Naive thymus-derived CD4-positive, alpha-beta T cell (primary cell): ENCODE measurements at regions not wholly inside any gene's neighbourhood (a gene's known extent, or its start where the extent isn't known, plus 50 kb on each side); places are given as distances from the start of the nearest gene placed in this dataset.

Experiments used
- ATAC-seq: fragments of 150-1000 bp; cut with Tn5 transposase; 2 replicates; pipeline ENCODE4 v1.10.0; 2021; ENCODE audit warnings: mild to moderate bottlenecking, moderate library complexity
- CTCF ChIA-PET: fragments of 350-600 bp; sonication (Branson Sonifier 250); formaldehyde crosslinking; loops from one replicate; lab custom pipeline; 2021; ENCODE audit warnings: antibody characterized with exemption; lab: Charles Lee
- POLR2A ChIA-PET: fragments of 350-600 bp; sonication (Branson Sonifier 250); formaldehyde crosslinking; loops from one replicate; lab custom pipeline; 2021; ENCODE audit warnings: antibody characterized with exemption, inconsistent platforms; lab: Charles Lee
- DNase-seq, 9 donors: peaks; one replicate each; pipeline versions ENCODE4 v3.0.0 to v3.0.0-alpha.2; 2020 to 2022; ENCODE audit warnings: mixed read lengths in 1 of 9
- H3K27ac ChIP-seq: one replicate; pipeline ENCODE4 v1.7.0; 2013; ENCODE audit warnings: mild to moderate bottlenecking, low read depth, low read length, moderate library complexity
- H3K27me3 ChIP-seq, 2 donors: one replicate each; pipeline ENCODE4 v1.7.0; 2013; ENCODE audit warnings: low read length in 2 of 2, mild to moderate bottlenecking in 2 of 2, moderate library complexity in 2 of 2; ENCODE audit not compliant: control insufficient read depth in 2 of 2, insufficient read depth in 2 of 2
- H3K36me3 ChIP-seq, 3 experiments: 1 replicate in 2 of 3; 2 replicates in 1 of 3; pipeline ENCODE4 v1.7.0; 2013; ENCODE audit warnings: low read length in 3 of 3, mild to moderate bottlenecking in 3 of 3, moderate library complexity in 1 of 3; ENCODE audit not compliant: insufficient read depth in 3 of 3, control insufficient read depth in 2 of 3
- H3K4me1 ChIP-seq, 2 donors: one replicate each; pipeline ENCODE4 v1.7.0; 2013; ENCODE audit warnings: low read length in 2 of 2, mild to moderate bottlenecking in 2 of 2, moderate library complexity in 1 of 2; ENCODE audit not compliant: control insufficient read depth in 2 of 2, insufficient read depth in 2 of 2
- H3K4me3 ChIP-seq: 2 replicates; pipeline ENCODE4 v1.7.0; 2013; ENCODE audit warnings: mild to moderate bottlenecking, low read length
- H3K9me3 ChIP-seq, 3 experiments: 1 replicate in 2 of 3; 2 replicates in 1 of 3; pipeline ENCODE4 v1.7.0; 2013; ENCODE audit warnings: low read length in 3 of 3; ENCODE audit not compliant: control insufficient read depth in 2 of 3
- H3K27ac Mint-ChIP-seq, 9 donors: one replicate each; pipeline ENCODE4 v1.8.0; 2020 to 2022; ENCODE audit warnings: mixed read lengths in 9 of 9, mild to moderate bottlenecking in 8 of 9, moderate library complexity in 5 of 9, inconsistent platforms in 2 of 9
- H3K27me3 Mint-ChIP-seq, 5 donors: one replicate each; pipeline ENCODE4 v1.8.0; 2021 to 2022; ENCODE audit warnings: mixed read lengths in 5 of 5, mild to moderate bottlenecking in 1 of 5
- H3K36me3 Mint-ChIP-seq, 5 donors: one replicate each; pipeline ENCODE4 v1.8.0; 2020 to 2022; ENCODE audit warnings: mixed read lengths in 5 of 5, mild to moderate bottlenecking in 3 of 5, inconsistent platforms in 1 of 5
- H3K4me1 Mint-ChIP-seq, 7 donors: one replicate each; pipeline ENCODE4 v1.8.0; 2020 to 2022; ENCODE audit warnings: mixed read lengths in 7 of 7, mild to moderate bottlenecking in 3 of 7, inconsistent platforms in 1 of 7
- H3K4me3 Mint-ChIP-seq, 10 donors: one replicate each; pipeline ENCODE4 v1.8.0; 2020 to 2022; ENCODE audit warnings: mild to moderate bottlenecking in 10 of 10, mixed read lengths in 10 of 10, moderate library complexity in 6 of 10, inconsistent platforms in 2 of 10
- H3K9me3 Mint-ChIP-seq, 11 donors: one replicate each; pipeline ENCODE4 v1.8.0; 2020 to 2022; ENCODE audit warnings: mixed read lengths in 11 of 11, mild to moderate bottlenecking in 4 of 11, inconsistent platforms in 1 of 11, moderate library complexity in 1 of 11
- intact Hi-C, 2 donors: fragments of 100-400 bp; cut with micrococcal nuclease; formaldehyde crosslinking; loops; one replicate each; pipeline ENCODE4 v1.15.1; 2023

DNA sequence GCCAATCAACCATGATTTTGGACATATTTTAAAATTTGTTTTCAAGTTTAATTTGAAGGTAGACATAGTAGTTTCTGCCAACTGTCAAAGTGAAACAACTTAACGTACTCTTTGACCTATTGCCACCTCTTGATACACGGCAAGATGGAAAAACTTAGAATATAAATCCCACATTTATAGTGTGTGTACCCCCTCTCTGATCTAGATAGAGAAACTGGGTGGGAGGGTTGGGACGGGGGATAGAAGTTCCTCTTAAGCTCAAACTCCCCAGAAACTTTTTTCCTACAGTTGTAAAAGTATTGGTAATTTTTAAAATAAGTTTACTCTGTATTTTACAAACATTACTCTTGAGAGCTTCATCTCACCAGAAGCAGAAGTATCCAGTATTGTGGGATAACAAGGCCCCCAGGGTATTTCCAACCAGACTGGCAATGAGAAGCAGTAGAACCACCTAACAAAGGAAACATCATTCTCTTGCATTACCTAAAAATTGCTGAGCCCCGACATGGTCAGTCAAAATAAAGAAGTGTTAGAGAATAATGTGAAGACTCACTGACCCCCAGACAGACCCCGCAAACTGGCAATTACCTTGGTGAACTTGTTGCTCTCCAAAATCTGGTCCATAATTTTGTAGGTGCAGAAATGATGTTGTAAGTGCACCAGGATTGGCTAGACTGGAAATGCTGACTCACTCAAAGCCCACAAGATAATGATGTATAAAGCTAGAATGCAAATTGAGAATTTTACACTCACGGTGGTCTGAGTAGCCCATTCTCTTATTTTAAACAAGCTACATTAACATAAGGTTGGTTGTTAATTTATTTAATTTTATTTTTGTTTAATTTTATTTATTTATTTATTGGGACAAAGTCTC is 74.7 kb upstream of the TNFAIP3 start:
- H3K4me1 ChIP-seq, result peaks cover 7 to 28% of the 10 kb centered on the region in 2 donors
- intact Hi-C loops, result loop anchor here in 1 of 2 donors (1.0 to 10.0 kb wide), 3 partner anchors 75 to 182 kb away; no protein-coding TSS in a partner anchor
- ATAC-seq, result no peak
- H3K9me3 Mint-ChIP-seq, result peaks cover 0 to 2% (median 0%) of the 10 kb centered on the region in 11 donors
- no peak for DNase-seq
- H3K27me3 ChIP-seq, result no peaks in the 10 kb centered on the region
- ChIA-PET CTCF (interaction anchor here (0.7 to 1.4 kb wide), 4 partner anchors 19 to 183 kb away, joined by 3 to 4 read pairs (median 4); partner anchors contain the start of gene TNFAIP3), POLR2A (interaction anchor here (1.5 kb wide), 1 partner anchor 76 kb away, joined by 4 read pairs; no protein-coding TSS in a partner anchor)
- H3K27ac ChIP-seq, result no peak overlapping the region
- H3K4me3 Mint-ChIP-seq, result peak overlapping the region in 1 of 10 donors; percentile 45
- no peaks in the 10 kb centered on the region for H3K9me3 ChIP-seq
- no peaks in the 10 kb centered on the region for H3K36me3 ChIP-seq
- no peak overlapping the region for H3K4me3 ChIP-seq
- H3K36me3 Mint-ChIP-seq, result peaks cover 0 to 6% (median 0%) of the 10 kb centered on the region in 5 donors
- no peaks in the 10 kb centered on the region for H3K27me3 Mint-ChIP-seq
- peaks cover 27 to 71% (median 50%) of the 10 kb centered on the region in 7 donors for H3K4me1 Mint-ChIP-seq
- peak overlapping the region in 4 of 9 donors; percentile 14 to 79 (median 48) for H3K27ac Mint-ChIP-seq

DNA sequence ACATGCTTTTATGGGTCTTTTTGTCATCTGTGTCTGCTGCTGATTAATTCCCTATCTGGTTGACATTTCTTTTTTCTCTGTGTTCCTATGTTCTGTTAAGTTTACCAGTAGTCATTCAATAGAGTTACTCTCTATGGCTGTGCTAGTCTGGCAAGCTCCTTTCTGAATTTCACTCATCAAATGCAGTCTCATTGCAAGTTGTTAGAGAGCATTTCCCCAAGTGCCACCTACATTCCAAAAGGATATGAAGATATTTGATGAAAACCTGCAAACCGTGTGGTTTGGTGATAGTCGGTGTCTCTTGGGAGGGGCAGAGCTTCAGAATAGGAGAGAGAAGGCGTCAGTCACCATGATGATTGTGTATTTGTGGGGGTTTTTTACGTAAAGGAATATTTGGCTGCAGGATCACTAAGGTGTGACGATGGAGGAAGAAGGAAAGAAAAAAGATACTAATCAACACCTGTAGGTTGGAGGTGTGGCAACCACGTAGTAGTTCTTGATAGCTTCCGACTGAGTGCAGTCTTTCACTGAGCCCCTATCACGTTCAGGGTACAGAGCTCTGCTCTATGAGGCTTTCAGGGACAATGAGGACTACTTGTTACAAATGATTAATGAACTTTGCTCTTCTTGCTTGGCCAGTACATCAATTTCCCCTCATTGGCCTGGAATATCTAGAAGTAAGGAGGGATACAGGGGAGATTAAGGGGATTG is 73.1 kb upstream of the TNFAIP3 start:
- H3K4me3 ChIP-seq, result no peak overlapping the region
- H3K4me3 Mint-ChIP-seq, result peak overlapping the region in 2 of 10 donors; percentile 12 to 18

DNA sequence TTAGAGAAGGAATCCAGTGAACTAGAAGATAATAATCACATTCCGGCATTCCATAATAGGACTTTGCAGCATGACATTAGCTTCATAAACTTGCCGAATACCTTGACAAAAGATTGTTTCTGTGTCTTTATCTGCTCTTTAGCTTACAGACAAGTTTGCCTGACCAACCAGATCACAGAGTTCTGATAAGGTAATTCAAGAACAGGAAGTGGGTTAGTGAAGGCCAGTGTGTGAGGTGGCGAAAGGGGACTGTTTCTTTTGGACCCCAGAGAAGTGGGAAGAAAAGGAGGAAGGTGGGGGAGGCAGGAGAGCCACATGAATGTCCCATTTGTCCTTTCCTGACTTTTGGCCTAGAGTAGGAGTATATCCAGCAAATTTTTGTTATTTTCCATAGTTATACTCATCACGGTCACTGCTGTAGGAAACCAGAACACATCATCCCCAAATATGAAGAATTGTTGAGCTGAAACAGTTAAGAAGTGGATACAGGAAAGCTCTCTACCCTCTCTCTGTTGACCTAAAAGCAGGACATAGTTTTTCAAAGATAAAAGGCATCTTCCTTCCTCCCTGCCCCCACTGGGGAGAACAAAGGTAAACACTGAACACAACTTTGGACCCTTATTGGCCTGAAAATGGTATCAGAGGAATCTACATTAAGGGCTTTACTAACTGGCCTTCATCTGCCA is 72.4 kb upstream of the TNFAIP3 start:
- no peak for ATAC-seq
- no peaks in the 10 kb centered on the region for H3K27me3 Mint-ChIP-seq
- H3K36me3 Mint-ChIP-seq, result peaks cover 0 to 3% (median 0%) of the 10 kb centered on the region in 5 donors
- Histone ChIP-seq H3K27me3 (no peaks in the 10 kb centered on the region), H3K9me3 (no peaks in the 10 kb centered on the region), H3K27ac (no peak overlapping the region), H3K36me3 (no peaks in the 10 kb centered on the region), H3K4me3 (no peak overlapping the region), H3K4me1 (peaks cover 15 to 43% of the 10 kb centered on the region in 2 donors)
- ChIA-PET POLR2A (interaction anchor here (0.7 to 0.9 kb wide), 2 partner anchors 23 to 82 kb away, joined by 3 to 4 read pairs; no protein-coding TSS in a partner anchor), CTCF (interaction anchor here (0.7 to 1.3 kb wide), 4 partner anchors 76 to 493 kb away, joined by 3 to 7 read pairs (median 4); no protein-coding TSS in a partner anchor)
- intact Hi-C loops, result loop anchor here (2.0 to 10.0 kb wide), 5 partner anchors 16 to 313 kb away; partner anchors contain the start of gene PERP (in 1 of the 2)
- H3K4me1 Mint-ChIP-seq, result peaks cover 38 to 82% (median 66%) of the 10 kb centered on the region in 7 donors
- peak overlapping the region in 3 of 10 donors; percentile 5 to 33 (median 24) for H3K4me3 Mint-ChIP-seq
- peak overlapping the region in 6 of 9 donors; percentile 10 to 84 (median 54) for H3K27ac Mint-ChIP-seq
- DNase-seq, result no peak
- peaks cover 0 to 2% (median 0%) of the 10 kb centered on the region in 11 donors for H3K9me3 Mint-ChIP-seq

More for the DNA sequence above, 73.1 kb upstream of the TNFAIP3 start:
- ChIA-PET POLR2A (interaction anchor here (0.7 to 0.9 kb wide), 2 partner anchors 23 to 82 kb away, joined by 3 to 4 read pairs; no protein-coding TSS in a partner anchor), CTCF (interaction anchor here (1.3 kb wide), 2 partner anchors 86 to 151 kb away, joined by 5 to 7 read pairs; no protein-coding TSS in a partner anchor)
- H3K27me3 Mint-ChIP-seq, result no peaks in the 10 kb centered on the region
- peaks cover 0 to 5% (median 0%) of the 10 kb centered on the region in 5 donors for H3K36me3 Mint-ChIP-seq
- no peak for ATAC-seq
- intact Hi-C loops, result loop anchor here in 1 of 2 donors (2.0 to 10.0 kb wide), 3 partner anchors 17 to 181 kb away; no protein-coding TSS in a partner anchor
- H3K4me1 Mint-ChIP-seq, result peaks cover 33 to 78% (median 64%) of the 10 kb centered on the region in 7 donors
- H3K4me1 ChIP-seq, result peaks cover 8 to 36% of the 10 kb centered on the region in 2 donors
- no peak for DNase-seq
- no peak overlapping the region for H3K27ac ChIP-seq
- H3K27ac Mint-ChIP-seq, result peak overlapping the region in 8 of 9 donors; percentile 1 to 83 (median 18)
- no peaks in the 10 kb centered on the region for H3K27me3 ChIP-seq
- H3K9me3 Mint-ChIP-seq, result peaks cover 0 to 2% (median 0%) of the 10 kb centered on the region in 11 donors
- H3K9me3 ChIP-seq, result no peaks in the 10 kb centered on the region
- H3K36me3 ChIP-seq, result no peaks in the 10 kb centered on the region

DNA sequence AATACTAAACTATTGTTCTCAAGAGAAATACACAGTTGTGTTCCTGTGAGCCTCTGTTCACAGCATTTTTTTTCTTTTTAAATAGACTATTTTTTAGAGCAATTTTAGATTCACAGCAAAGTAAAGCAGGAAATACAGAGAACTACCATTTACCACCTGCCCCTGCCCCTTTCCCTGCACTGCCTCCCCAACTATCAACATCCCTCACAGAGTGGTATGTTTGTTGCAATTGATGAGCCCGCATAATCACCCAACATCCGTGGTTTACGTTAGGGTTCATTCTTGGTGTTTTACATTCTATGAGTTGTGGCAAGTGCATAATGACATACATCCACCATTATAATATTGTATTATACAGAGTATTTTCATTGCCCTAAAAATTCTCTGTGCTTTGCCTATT is 71.6 kb upstream of the TNFAIP3 start:
- intact Hi-C loops, result loop anchor here (2.0 to 10.0 kb wide), 4 partner anchors 15 to 312 kb away; partner anchors contain the start of gene PERP (in 1 of the 2)
- DNase-seq, result peak in 3 of 9 donors; percentile 18 to 42 (median 38)
- Mint-ChIP-seq H3K4me1 (peaks cover 38 to 82% (median 66%) of the 10 kb centered on the region in 7 donors), H3K27me3 (no peaks in the 10 kb centered on the region), H3K9me3 (peaks cover 0 to under 1% (median 0%) of the 10 kb centered on the region in 11 donors), H3K4me3 (peak overlapping the region in 2 of 10 donors; percentile 7 to 33), H3K27ac (peak overlapping the region in 6 of 9 donors; percentile 10 to 84 (median 46)), H3K36me3 (peaks cover 0 to 1% (median 0%) of the 10 kb centered on the region in 5 donors)
- POLR2A ChIA-PET, result no interaction called here
- peaks cover 21 to 45% of the 10 kb centered on the region in 2 donors for H3K4me1 ChIP-seq
- no peak overlapping the region for H3K27ac ChIP-seq
- no peaks in the 10 kb centered on the region for H3K36me3 ChIP-seq
- no peaks in the 10 kb centered on the region for H3K9me3 ChIP-seq
- no peaks in the 10 kb centered on the region for H3K27me3 ChIP-seq
- ATAC-seq, result peak; percentile 28
- CTCF ChIA-PET, result interaction anchor here (0.7 to 6.3 kb wide), 2 partner anchors 71 to 492 kb away, joined by 4 to 74 read pairs; partner anchors contain the start of gene TNFAIP3
- no peak overlapping the region for H3K4me3 ChIP-seq

DNA sequence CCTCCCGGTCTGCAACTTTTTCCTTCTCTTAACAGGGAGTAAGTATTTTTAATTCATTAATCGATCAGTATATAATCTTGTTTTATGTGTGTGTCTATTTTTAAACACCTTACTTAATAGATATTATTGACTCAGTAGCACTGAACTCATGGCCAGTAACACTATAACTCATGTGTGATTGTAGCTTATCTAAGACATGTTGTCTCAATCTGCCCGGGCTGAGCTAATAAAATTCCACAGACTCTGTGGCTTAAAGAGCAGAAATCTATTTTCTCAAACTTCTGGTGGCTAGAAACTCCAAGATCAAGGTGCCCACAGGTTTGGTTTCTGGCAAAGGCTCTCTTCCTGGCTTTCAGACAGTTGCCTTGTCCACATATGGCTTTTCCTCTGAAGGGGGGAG is 68.8 kb upstream of the TNFAIP3 start:
- no peak for DNase-seq
- peaks cover 0 to 2% (median 0%) of the 10 kb centered on the region in 5 donors for H3K36me3 Mint-ChIP-seq
- peaks cover 0 to under 1% (median 0%) of the 10 kb centered on the region in 11 donors for H3K9me3 Mint-ChIP-seq
- ATAC-seq, result no peak
- H3K4me1 ChIP-seq, result peaks cover 21 to 43% of the 10 kb centered on the region in 2 donors
- H3K4me1 Mint-ChIP-seq, result peaks cover 38 to 75% (median 61%) of the 10 kb centered on the region in 7 donors
- no peak overlapping the region for H3K4me3 ChIP-seq
- H3K36me3 ChIP-seq, result no peaks in the 10 kb centered on the region
- H3K27me3 Mint-ChIP-seq, result no peaks in the 10 kb centered on the region
- no peak overlapping the region for H3K27ac ChIP-seq
- H3K9me3 ChIP-seq, result no peaks in the 10 kb centered on the region
- H3K27ac Mint-ChIP-seq, result peak overlapping the region; percentile 20 to 97 (median 83)
- ChIA-PET CTCF (interaction anchor here (0.8 to 6.3 kb wide), 16 partner anchors 13 to 208 kb away, joined by 3 to 74 read pairs (median 10); partner anchors contain the start of gene TNFAIP3), POLR2A (interaction anchor here (1.0 to 6.3 kb wide), 8 partner anchors 15 to 177 kb away, joined by 3 to 89 read pairs (median 12); partner anchors contain the start of gene TNFAIP3)
- no peaks in the 10 kb centered on the region for H3K27me3 ChIP-seq
- no peak overlapping the region for H3K4me3 Mint-ChIP-seq
- intact Hi-C loops, result loop anchor here (2.0 to 10.0 kb wide), 4 partner anchors 81 to 309 kb away; partner anchors contain the start of gene PERP (in 1 of the 2)
